WTC11 (cell line): ENCODE measurements at regions not wholly inside any gene's neighbourhood (a gene's known extent, or its start where the extent isn't known, plus 50 kb on each side); places are given as distances from the start of the nearest gene placed in this dataset.

Source experiments
- ATAC-seq: fragments of 200-7000 bp; cut with Tn5 transposase; 2 replicates; pipeline ENCODE4 v1.10.0; 2021; ENCODE audit warnings: mild to moderate bottlenecking, moderate library complexity
- CTCF ChIA-PET: fragments of 300-600 bp; sonication (Branson Sonifier 250); formaldehyde crosslinking; loops from one replicate; lab custom pipeline; 2021; ENCODE audit warnings: antibody characterized with exemption; lab: Charles Lee
- POLR2A ChIA-PET: fragments of 350-600 bp; sonication (Branson Sonifier 250); formaldehyde crosslinking; loops from one replicate; lab custom pipeline; 2021; ENCODE audit warnings: antibody characterized with exemption; lab: Charles Lee
- DNase-seq: peaks from one replicate; pipeline ENCODE4 v3.0.0; 2021; ENCODE audit warnings: low spot score
- H3K27ac Mint-ChIP-seq: 2 replicates; pipeline ENCODE4 v1.8.0; 2021; ENCODE audit warnings: mixed read lengths
- H3K27me3 Mint-ChIP-seq: 2 replicates; pipeline ENCODE4 v1.8.0; 2021; ENCODE audit warnings: low read depth, mild to moderate bottlenecking, moderate library complexity, mixed read lengths
- H3K36me3 Mint-ChIP-seq: 2 replicates; pipeline ENCODE4 v1.8.0; 2021; ENCODE audit warnings: mixed read lengths
- H3K4me1 Mint-ChIP-seq: 2 replicates; pipeline ENCODE4 v1.8.0; 2022; ENCODE audit warnings: mixed read lengths
- H3K4me3 Mint-ChIP-seq: 2 replicates; pipeline ENCODE4 v1.8.0; 2021; ENCODE audit warnings: mild to moderate bottlenecking, moderate library complexity, mixed read lengths
- H3K9me3 Mint-ChIP-seq: 2 replicates; pipeline ENCODE4 v1.8.0; 2021; ENCODE audit warnings: mixed read lengths
- ATF6 ChIP-seq: sonication (generic); formaldehyde crosslinking; IDR thresholded peaks from 2 replicates; pipeline ENCODE4 v1.8.1; 2023; ENCODE audit warnings: mild to moderate bottlenecking, missing genetic modification reagents
- CTCF ChIP-seq: fragments of 200-600 bp; IDR thresholded peaks from 2 replicates; pipeline ENCODE4 v1.8.0; 2022; ENCODE audit warnings: antibody characterized with exemption
- E2F5 ChIP-seq: sonication (generic); formaldehyde crosslinking; IDR thresholded peaks from 2 replicates; pipeline ENCODE4 v1.8.1; 2022; ENCODE audit warnings: mild to moderate bottlenecking, moderate library complexity, missing genetic modification reagents
- GTF2I ChIP-seq: fragments of 250-450 bp; sonication (Bioruptor Pico); conservative IDR thresholded peaks from 2 replicates; pipeline ENCODE4 v1.4.0; 2021; ENCODE audit warnings: mild to moderate bottlenecking
- HMGA2 ChIP-seq: fragments of 250-450 bp; sonication (Bioruptor Pico); IDR thresholded peaks from 2 replicates; pipeline ENCODE4 v1.4.0; 2021; ENCODE audit warnings: mild to moderate bottlenecking, moderate library complexity
- KAT7 ChIP-seq: sonication (generic); formaldehyde crosslinking; IDR thresholded peaks from 2 replicates; pipeline ENCODE4 v1.8.1; 2023; ENCODE audit warnings: missing genetic modification reagents, mild to moderate bottlenecking, borderline replicate concordance
- NR1H2 ChIP-seq: sonication (generic); formaldehyde crosslinking; IDR thresholded peaks from 2 replicates; pipeline ENCODE4 v1.9.0; 2021; ENCODE audit warnings: mild to moderate bottlenecking, moderate library complexity, missing genetic modification reagents
- NR3C1 ChIP-seq: sonication (generic); formaldehyde crosslinking; conservative IDR thresholded peaks from 2 replicates; pipeline ENCODE4 v1.8.1; 2023; ENCODE audit warnings: low read depth, mild to moderate bottlenecking, missing genetic modification reagents
- PRDM15 ChIP-seq: sonication (generic); formaldehyde crosslinking; IDR thresholded peaks from 2 replicates; pipeline ENCODE4 v1.8.0; 2022; ENCODE audit warnings: missing genetic modification reagents
- PREB ChIP-seq: sonication (generic); formaldehyde crosslinking; IDR thresholded peaks from 2 replicates; pipeline ENCODE4 v1.8.1; 2022; ENCODE audit warnings: mild to moderate bottlenecking, missing genetic modification reagents, moderate library complexity, borderline replicate concordance
- PRRX2 ChIP-seq: fragments of 250-450 bp; sonication (Bioruptor Pico); IDR thresholded peaks from 2 replicates; pipeline ENCODE4 v1.8.0; 2021; ENCODE audit warnings: mild to moderate bottlenecking
- TP53 ChIP-seq: sonication (generic); formaldehyde crosslinking; IDR thresholded peaks from 2 replicates; pipeline ENCODE4 v1.8.1; 2023; ENCODE audit warnings: mild to moderate bottlenecking, missing genetic modification reagents
- ZBTB21 ChIP-seq: sonication (generic); formaldehyde crosslinking; IDR thresholded peaks from 2 replicates; pipeline ENCODE4 v1.8.1; 2023; ENCODE audit warnings: mild to moderate bottlenecking, missing genetic modification reagents, borderline replicate concordance
- ZNF121 ChIP-seq: sonication (generic); formaldehyde crosslinking; IDR thresholded peaks from 2 replicates; pipeline ENCODE4 v1.8.0; 2023; ENCODE audit warnings: missing genetic modification reagents
- ZNF138 ChIP-seq: sonication (generic); formaldehyde crosslinking; conservative IDR thresholded peaks from 2 replicates; pipeline ENCODE4 v1.8.1; 2022; ENCODE audit warnings: mild to moderate bottlenecking, moderate library complexity, missing genetic modification reagents
- ZNF263 ChIP-seq: sonication (generic); formaldehyde crosslinking; IDR thresholded peaks from 2 replicates; pipeline ENCODE4 v1.8.1; 2022; ENCODE audit warnings: low read depth, mild to moderate bottlenecking, moderate library complexity, missing genetic modification reagents
- ZNF425 ChIP-seq: fragments of 250-450 bp; sonication (Bioruptor Pico); conservative IDR thresholded peaks from 2 replicates; pipeline ENCODE4 v1.9.0; 2021; ENCODE audit warnings: mild to moderate bottlenecking
- ZNF512 ChIP-seq: sonication (generic); formaldehyde crosslinking; IDR thresholded peaks from 2 replicates; pipeline ENCODE4 v1.8.1; 2022; ENCODE audit warnings: missing genetic modification reagents, borderline replicate concordance
- ZNF532 ChIP-seq: fragments of 250-450 bp; sonication (Bioruptor Pico); IDR thresholded peaks from 2 replicates; pipeline ENCODE4 v1.9.0; 2021; ENCODE audit warnings: mild to moderate bottlenecking, borderline replicate concordance

- TF ChIP-seq ZNF512 (CRISPR knock-in tag) (no peak), E2F5 (CRISPR knock-in tag) (no peak), ZNF138 (no peak), ZNF121 (CRISPR knock-in tag) (no peak), CTCF (no peak), HMGA2 (CRISPR knock-in tag) (no peak), GTF2I (CRISPR knock-in tag) (no peak), ZNF263 (CRISPR knock-in tag) (no peak), ZBTB21 (CRISPR knock-in tag) (no peak), ATF6 (no peak)
Measured at GRCh38 chr12:131466306-131466705, 244.6 kb upstream of the SFSWAP start (continued).

- Mint-ChIP-seq H3K9me3 (peaks cover 16% of the 10 kb centered on the region), H3K4me1 (peaks cover 3% of the 10 kb centered on the region; the same call in 1 of the 2 replicates), H3K27ac (no peak overlapping the region), H3K36me3 (no peaks in the 10 kb centered on the region), H3K27me3 (no peaks in the 10 kb centered on the region), H3K4me3 (no peak overlapping the region)
- POLR2A ChIA-PET, result no interaction called here
- no peak for DNase-seq
- CTCF ChIA-PET, result interaction anchor here (1.1 kb wide), 1 partner anchor 138 kb away, joined by 3 read pairs; no protein-coding TSS in a partner anchor
- no peak for ATAC-seq
- TF ChIP-seq PREB (CRISPR knock-in tag) (no peak), KAT7 (no peak), PRRX2 (CRISPR knock-in tag) (no peak), ZNF532 (CRISPR knock-in tag) (no peak), TP53 (CRISPR knock-in tag) (no peak), PRDM15 (CRISPR knock-in tag) (no peak), NR1H2 (no peak), NR3C1 (CRISPR knock-in tag) (no peak), ZNF425 (CRISPR knock-in tag) (no peak)
Measured at GRCh38 chr12:131466932-131467331, 244.0 kb upstream of the SFSWAP start.
